Thyroid gland (tissue), 4 donors: ENCODE measurements at regions not wholly inside any gene's neighbourhood (a gene's known extent, or its start where the extent isn't known, plus 50 kb on each side); places are given as distances from the start of the nearest gene placed in this dataset.

Source experiments
- CTCF ChIP-seq, 6 experiments: fragments of 200-600 bp in 3 of 6; fragments of 450-650 bp in 3 of 6; sonication (generic) in 3 of 6; IDR thresholded peaks; one replicate each; pipeline ENCODE4 v1.5.1; 2016 to 2019; ENCODE audit warnings: antibody characterized with exemption in 6 of 6, mild to moderate bottlenecking in 2 of 6, inconsistent platforms in 1 of 6, moderate library complexity in 1 of 6
- POLR2A ChIP-seq, 2 donors: fragments of 450-650 bp; IDR thresholded peaks; one replicate each; pipeline ENCODE4 v1.6.1; 2017; ENCODE audit warnings: antibody characterized with exemption in 2 of 2, mild to moderate bottlenecking in 2 of 2, moderate library complexity in 1 of 2

- TF ChIP-seq POLR2A (IDR thresholded peaks at IDR 0.05), result no peak
- no peak for TF ChIP-seq CTCF (IDR thresholded peaks at IDR 0.05)
Observed at GRCh38 chr7:157488281-157488680, 151.5 kb downstream of the DNAJB6 start.
